Caco-2 (cell line): ENCODE measurements at regions not wholly inside any gene's neighbourhood (a gene's known extent, or its start where the extent isn't known, plus 50 kb on each side); places are given as distances from the start of the nearest gene placed in this dataset.

Source experiments
- BruUV-seq: library from RNA; stranded (reverse); fragments of 400-500 nt; replicated peaks from 2 replicates; lab custom pipeline; 2021; lab: Mats Ljungman, UMichigan
- CTCF ChIA-PET: fragments of 300-600 bp; sonication (Branson Sonifier 250); formaldehyde crosslinking; loops from one replicate; lab custom pipeline; 2022; ENCODE audit warnings: antibody characterized with exemption; lab: Charles Lee
- POLR2A ChIA-PET: fragments of 300-600 bp; sonication (Branson Sonifier 250); formaldehyde crosslinking; loops from one replicate; lab custom pipeline; 2022; ENCODE audit warnings: antibody characterized with exemption; lab: Charles Lee
- DNase-seq, 2 experiments: peaks; one replicate each; pipeline versions ENCODE4 v3.0.0 to v3.0.0-alpha.2; 2020 to 2022
- H3K27me3 ChIP-seq: replicated peaks from 2 replicates; pipeline ENCODE4 v1.6.0; 2011; ENCODE audit warnings: low read length; ENCODE audit not compliant: control insufficient read depth, insufficient read depth
- H3K36me3 ChIP-seq: 2 replicates; pipeline ENCODE4 v1.5.1; 2011; ENCODE audit warnings: low read length; ENCODE audit not compliant: control insufficient read depth, insufficient read depth
- H3K4me1 ChIP-seq: fragments of 250-450 bp; sonication (Bioruptor Pico); 2 replicates; pipeline ENCODE4 v1.5.1; 2020; ENCODE audit warnings: mild to moderate bottlenecking
- H3K4me3 ChIP-seq: 2 replicates; pipeline ENCODE4 v1.5.1; 2011; ENCODE audit warnings: low read depth, mild to moderate bottlenecking, control low read depth, low read length
- H3K9me3 ChIP-seq: fragments of 250-450 bp; sonication (Bioruptor Pico); 2 replicates; pipeline ENCODE4 v1.5.1; 2020; ENCODE audit warnings: mild to moderate bottlenecking, moderate library complexity
- H3K27ac Mint-ChIP-seq: one replicate; pipeline ENCODE4 v1.8.0; 2022; ENCODE audit warnings: mixed read lengths; ENCODE audit not compliant: unreplicated experiment
- H3K27me3 Mint-ChIP-seq: one replicate; pipeline ENCODE4 v1.8.0; 2022; ENCODE audit warnings: mixed read lengths; ENCODE audit not compliant: insufficient read depth, unreplicated experiment
- H3K36me3 Mint-ChIP-seq: one replicate; pipeline ENCODE4 v1.8.0; 2022; ENCODE audit warnings: mild to moderate bottlenecking, mixed read lengths; ENCODE audit not compliant: insufficient read depth, unreplicated experiment
- H3K4me1 Mint-ChIP-seq: one replicate; pipeline ENCODE4 v1.8.0; 2022; ENCODE audit warnings: low read depth, mixed read lengths; ENCODE audit not compliant: unreplicated experiment
- H3K4me3 Mint-ChIP-seq: one replicate; pipeline ENCODE4 v1.8.0; 2022; ENCODE audit warnings: mild to moderate bottlenecking, moderate library complexity, mixed read lengths; ENCODE audit not compliant: unreplicated experiment
- H3K9me3 Mint-ChIP-seq: one replicate; pipeline ENCODE4 v1.8.0; 2022; ENCODE audit warnings: mixed read lengths; ENCODE audit not compliant: unreplicated experiment
- CTCF ChIP-seq, 2 experiments: fragments of 200-600 bp in 1 of 2; IDR thresholded peaks; 1 replicate in 1 of 2; 2 replicates in 1 of 2; pipeline versions ENCODE4 v1.5.1 to v1.8.0; 2011 to 2022; ENCODE audit warnings: antibody characterized with exemption in 1 of 2, control low read depth in 1 of 2, inconsistent platforms in 1 of 2, low read depth in 1 of 2, low read length in 1 of 2, mild to moderate bottlenecking in 1 of 2, moderate library complexity in 1 of 2; ENCODE audit not compliant: insufficient read depth in 1 of 2, severe bottlenecking in 1 of 2, unreplicated experiment in 1 of 2
- intact Hi-C: fragments of 100-400 bp; cut with micrococcal nuclease; formaldehyde crosslinking; loops from one replicate; pipeline ENCODE4 v1.10.0; 2022; ENCODE audit not compliant: unreplicated experiment

GRCh38 chrX:44082829-44083228 is 109.6 kb upstream of the NDP start:
- Histone ChIP-seq H3K4me1 (no peaks in the 10 kb centered on the region), H3K9me3 (no peaks in the 10 kb centered on the region), H3K36me3 (no peaks in the 10 kb centered on the region), H3K27me3 (no peaks in the 10 kb centered on the region), H3K4me3 (no peak overlapping the region)
- H3K27me3 Mint-ChIP-seq = no peaks in the 10 kb centered on the region
- DNase-seq = no peak
- no peak overlapping the region for H3K27ac Mint-ChIP-seq
- no peak for TF ChIP-seq CTCF (IDR thresholded peaks at IDR 0.05; ENCODE audit: insufficient read depth in 1 of 2, low read depth in 1 of 2, low read length in 1 of 2, severe bottlenecking in 1 of 2, unreplicated experiment in 1 of 2)
- intact Hi-C loops = no loop called here
- BruUV-seq = no TSS peak
- no peaks in the 10 kb centered on the region for H3K4me1 Mint-ChIP-seq
- no peaks in the 10 kb centered on the region for H3K36me3 Mint-ChIP-seq
- H3K9me3 Mint-ChIP-seq = no peaks in the 10 kb centered on the region
- H3K4me3 Mint-ChIP-seq = no peak overlapping the region
- ChIA-PET POLR2A (no interaction called here), CTCF (no interaction called here)

- intact Hi-C loops = no loop called here
Measured at GRCh38 chrX:44080083-44080482, 106.9 kb upstream of the NDP start.

GRCh38 chrX:44072631-44073030 is 99.4 kb upstream of the NDP start:
- peaks cover 3% of the 10 kb centered on the region for H3K27me3 Mint-ChIP-seq
- no peak overlapping the region for H3K4me3 ChIP-seq
- no peaks in the 10 kb centered on the region for H3K36me3 Mint-ChIP-seq
- no peaks in the 10 kb centered on the region for H3K9me3 Mint-ChIP-seq
- no peak overlapping the region for H3K4me3 Mint-ChIP-seq
- no peak overlapping the region for H3K27ac Mint-ChIP-seq
- H3K36me3 ChIP-seq = no peaks in the 10 kb centered on the region
- no peaks in the 10 kb centered on the region for H3K4me1 Mint-ChIP-seq
- intact Hi-C loops = no loop called here
- no peaks in the 10 kb centered on the region for H3K27me3 ChIP-seq
- BruUV-seq = no TSS peak
- TF ChIP-seq CTCF (IDR thresholded peaks at IDR 0.05; ENCODE audit: insufficient read depth in 1 of 2, low read depth in 1 of 2, low read length in 1 of 2, severe bottlenecking in 1 of 2, unreplicated experiment in 1 of 2) = no peak
- ChIA-PET POLR2A (interaction anchor here (0.6 kb wide), 1 partner anchor 114 kb away, joined by 3 read pairs; no protein-coding TSS in a partner anchor), CTCF (no interaction called here)
- no peak for DNase-seq
- H3K9me3 ChIP-seq = no peaks in the 10 kb centered on the region
- no peaks in the 10 kb centered on the region for H3K4me1 ChIP-seq

More at GRCh38 chrX:44080083-44080482, 106.9 kb upstream of the NDP start:
- DNase-seq = no peak
- BruUV-seq = no TSS peak
- Histone ChIP-seq H3K4me3 (no peak overlapping the region), H3K4me1 (no peaks in the 10 kb centered on the region), H3K27me3 (no peaks in the 10 kb centered on the region), H3K9me3 (no peaks in the 10 kb centered on the region), H3K36me3 (no peaks in the 10 kb centered on the region)
- no peak overlapping the region for H3K27ac Mint-ChIP-seq
- no peaks in the 10 kb centered on the region for H3K36me3 Mint-ChIP-seq
- H3K27me3 Mint-ChIP-seq = no peaks in the 10 kb centered on the region
- POLR2A ChIA-PET = no interaction called here
- no peak for TF ChIP-seq CTCF (IDR thresholded peaks at IDR 0.05; ENCODE audit: insufficient read depth in 1 of 2, low read depth in 1 of 2, low read length in 1 of 2, severe bottlenecking in 1 of 2, unreplicated experiment in 1 of 2)
- CTCF ChIA-PET = no interaction called here
- H3K9me3 Mint-ChIP-seq = no peaks in the 10 kb centered on the region
- H3K4me3 Mint-ChIP-seq = no peak overlapping the region
- no peaks in the 10 kb centered on the region for H3K4me1 Mint-ChIP-seq
